NCI-H1930 (cell line): ENCODE measurements at regions not wholly inside any gene's neighbourhood (a gene's known extent, or its start where the extent isn't known, plus 50 kb on each side); places are given as distances from the start of the nearest gene placed in this dataset.
"Not testable (repeated sequence)": the region's sequence is repeated elsewhere in the genome, so short reads cannot be mapped to it uniquely, and the experiment has no call there.

ENCODE experiments used
- DNase-seq, 2 experiments: peaks; one replicate each; lab custom pipeline; 2025; lab: John Stamatoyannopoulos, UW

DNA sequence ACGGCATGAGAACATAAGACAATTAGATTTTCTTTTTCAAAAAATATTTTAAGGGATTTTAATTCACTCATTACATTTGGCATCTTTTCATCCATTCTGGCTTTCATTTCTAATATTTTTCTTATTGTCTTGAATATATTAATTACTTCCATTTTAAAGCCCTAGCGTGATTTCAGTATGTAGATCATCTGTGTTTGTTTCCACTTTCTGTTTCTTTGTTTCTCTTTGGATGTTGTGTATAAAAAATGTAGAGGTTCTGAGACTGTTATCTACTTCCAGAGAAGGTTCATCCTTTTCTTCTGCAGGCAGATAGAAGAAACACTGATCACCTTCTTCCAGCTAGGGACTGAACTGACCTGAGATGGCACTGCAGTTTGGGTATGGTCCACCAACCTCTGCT, 664.4 kb upstream of the SLC39A10 start:
- no peak for DNase-seq

DNA sequence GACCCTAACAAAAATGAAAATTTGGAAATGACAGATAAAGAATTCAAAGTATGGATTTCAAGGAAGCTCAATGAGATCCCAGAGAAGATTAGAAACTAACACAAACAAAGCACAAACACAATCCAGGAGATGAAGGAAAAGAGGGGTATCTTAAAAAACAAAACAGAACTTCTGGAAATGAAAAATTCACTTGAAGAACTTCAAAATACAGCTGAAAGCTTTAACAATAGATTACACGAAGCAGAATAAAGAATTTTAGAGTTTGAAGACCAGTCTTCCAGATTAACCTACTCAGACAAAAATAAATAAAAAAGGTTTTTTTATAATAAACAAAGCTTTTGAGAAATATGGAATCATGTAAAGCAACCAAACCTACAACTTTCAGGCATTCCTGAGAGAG, 671.8 kb upstream of the SLC39A10 start:
- DNase-seq, result no peak

DNA sequence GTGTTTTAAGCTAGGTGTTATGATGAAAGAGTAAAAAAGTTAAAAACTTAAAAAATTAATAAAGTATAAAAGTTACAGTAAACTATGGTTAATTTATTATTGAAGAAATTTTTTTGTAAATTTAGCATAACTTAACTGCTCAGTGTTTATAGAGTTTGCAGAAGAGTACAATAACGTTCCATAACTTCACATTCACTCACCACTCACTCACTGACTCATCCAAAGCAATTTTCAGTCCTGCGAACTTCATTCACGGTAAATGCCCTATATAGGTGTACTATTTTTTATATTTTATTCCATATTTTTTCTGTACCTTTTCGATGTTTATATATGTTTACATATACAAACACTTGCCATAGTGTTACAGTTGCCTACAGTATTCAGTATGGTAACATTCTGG, 694.8 kb upstream of the SLC39A10 start:
- DNase-seq, result no peak

DNA sequence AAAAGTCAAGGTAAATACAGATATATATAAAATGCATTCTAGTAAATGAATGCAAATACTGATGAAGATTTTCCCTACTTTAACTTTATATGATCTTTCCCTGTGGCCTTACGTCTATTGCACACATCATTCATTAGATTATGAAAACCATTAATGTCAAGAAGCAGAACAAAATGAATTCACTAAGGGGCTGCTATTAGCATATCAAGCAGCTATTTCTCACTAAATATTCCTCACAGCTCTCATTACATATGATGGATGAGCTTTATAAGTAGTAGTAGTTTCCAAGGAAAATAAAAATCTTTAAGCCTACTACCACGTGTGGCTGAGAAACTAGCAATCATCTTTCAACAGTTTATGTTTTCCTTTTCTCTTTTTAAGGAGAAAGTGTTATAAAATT, 702.8 kb upstream of the SLC39A10 start:
- DNase-seq, result no peak

DNA sequence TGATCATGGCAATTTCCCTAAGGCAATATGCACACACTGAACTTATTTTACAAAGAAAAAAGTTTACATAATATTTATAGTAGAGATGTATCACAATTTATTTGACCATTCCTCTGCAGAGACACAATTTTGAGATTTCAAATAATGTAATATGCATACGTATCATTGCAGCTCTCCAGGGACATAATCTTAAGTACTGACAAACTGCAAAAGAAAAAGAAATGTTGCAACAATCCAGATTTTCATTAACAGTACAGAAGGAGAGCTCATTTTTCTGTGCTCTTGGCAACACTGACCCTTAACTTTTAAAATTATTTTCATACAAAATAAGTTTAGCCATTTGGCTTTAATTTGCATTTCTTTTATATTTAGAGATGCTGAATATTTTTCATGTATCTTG, 710.2 kb upstream of the SLC39A10 start:
- DNase-seq, result no peak

DNA sequence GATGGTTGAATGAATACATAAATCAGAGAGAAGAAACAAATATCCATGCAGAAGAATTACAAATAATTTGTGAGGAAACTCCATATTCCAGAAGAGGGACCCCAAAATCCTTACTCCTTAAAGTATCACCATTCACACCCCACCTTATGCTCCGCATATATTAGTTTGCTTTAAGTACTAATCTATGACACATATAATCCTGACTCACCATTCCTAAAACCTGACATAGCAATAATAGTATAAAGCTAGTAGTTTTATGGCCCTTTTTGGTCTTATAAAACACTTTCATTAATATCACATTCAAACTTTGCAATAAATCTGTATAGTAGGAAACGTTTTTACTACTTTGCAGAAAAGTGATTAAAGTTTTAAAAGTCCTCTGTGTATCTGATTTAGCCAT, 719.0 kb upstream of the SLC39A10 start:
- no peak for DNase-seq

DNA sequence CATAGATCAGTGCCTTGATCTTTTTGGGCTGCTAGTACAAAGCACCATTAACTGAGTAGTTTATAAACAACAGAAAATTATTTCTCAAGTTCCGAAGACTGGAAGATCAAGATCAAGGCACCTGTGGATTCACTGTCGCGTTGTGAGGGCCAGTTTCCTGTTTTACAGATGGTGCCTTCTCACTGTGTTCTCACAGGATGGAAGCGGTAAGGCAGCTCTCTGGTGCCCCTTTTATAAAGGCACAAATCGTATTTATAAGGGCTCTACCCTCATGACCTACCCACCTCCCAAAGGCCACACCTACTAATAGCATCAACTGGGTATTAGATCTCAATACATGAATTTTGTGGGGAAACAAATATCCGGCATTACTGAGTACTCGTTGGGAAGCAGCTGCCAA, 729.5 kb upstream of the SLC39A10 start:
- DNase-seq, result no peak

DNA sequence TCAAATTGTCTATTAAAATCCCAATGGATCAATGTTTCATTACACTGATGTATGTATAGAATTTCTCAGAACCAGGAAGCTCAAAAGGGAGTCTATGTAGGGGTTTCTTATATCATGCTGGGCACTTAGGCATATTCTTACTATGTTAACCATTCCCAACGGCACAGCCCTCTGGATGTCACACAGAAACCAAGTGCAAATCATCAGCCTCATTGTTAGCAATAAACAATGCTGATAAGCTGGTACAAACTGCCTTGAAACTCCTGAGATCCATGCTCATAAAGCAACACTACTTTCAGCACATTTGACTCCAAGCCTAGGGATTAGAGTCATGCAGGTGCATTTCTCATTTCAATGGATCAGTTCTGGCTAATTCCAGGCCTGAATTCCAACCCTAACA, 730.2 kb upstream of the SLC39A10 start:
- DNase-seq, result no peak

DNA sequence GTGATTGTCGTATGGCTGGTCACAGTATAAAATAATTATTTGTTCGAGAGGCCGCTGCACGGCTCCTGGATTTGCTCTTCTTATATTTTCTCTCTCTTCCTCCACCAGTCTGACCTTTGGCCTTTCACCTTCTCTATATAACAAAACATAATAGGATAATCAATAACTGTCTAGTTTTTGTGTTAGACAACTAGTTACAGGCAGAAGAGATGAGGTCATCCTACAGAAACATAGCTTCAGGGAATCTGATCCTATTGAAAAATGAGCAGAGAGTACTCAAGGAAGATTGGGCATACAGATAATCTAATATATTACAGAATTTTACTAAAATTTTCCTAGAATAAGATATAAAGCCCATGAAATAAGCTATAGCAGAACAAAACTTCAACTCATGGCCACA, 731.3 kb upstream of the SLC39A10 start:
- no peak for DNase-seq

DNA sequence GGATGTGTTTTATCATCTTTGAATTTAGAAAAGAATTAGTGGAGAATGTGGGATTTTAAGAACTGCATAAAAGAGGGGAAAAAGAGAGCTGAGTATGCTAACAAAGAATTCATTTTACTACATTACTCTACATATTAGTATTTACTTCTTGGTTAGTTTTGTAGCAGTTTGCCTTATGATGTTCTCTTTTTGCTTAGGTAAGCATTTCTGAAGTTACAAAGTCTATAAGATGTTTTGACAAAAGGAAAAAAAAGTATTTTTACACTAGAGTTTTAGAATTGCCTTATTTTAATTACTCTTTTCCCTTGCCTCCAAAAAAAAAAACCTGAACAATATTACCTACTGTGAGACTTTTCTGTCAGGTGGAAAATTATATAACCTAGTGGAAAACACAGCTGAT, 739.5 kb upstream of the SLC39A10 start:
- DNase-seq, result no peak

DNA sequence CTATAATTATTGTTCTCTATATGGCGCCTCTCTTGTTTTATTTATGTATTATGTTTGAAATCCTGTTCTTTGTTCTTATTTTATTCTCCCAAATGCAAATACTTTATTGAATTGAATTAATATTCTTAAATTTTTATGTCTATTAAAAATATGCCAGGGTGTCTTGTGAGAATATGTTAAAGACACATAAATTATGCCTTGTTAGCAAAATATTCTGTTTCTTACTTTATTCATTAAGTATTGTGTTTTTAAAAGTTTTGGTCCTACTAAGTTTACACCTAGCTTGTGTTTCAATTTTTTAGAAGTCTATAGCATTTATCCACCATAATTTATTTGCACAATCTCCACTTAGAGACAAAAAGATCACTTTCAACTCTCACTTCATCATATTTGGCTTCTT, 741.5 kb upstream of the SLC39A10 start:
- no peak for DNase-seq

DNA sequence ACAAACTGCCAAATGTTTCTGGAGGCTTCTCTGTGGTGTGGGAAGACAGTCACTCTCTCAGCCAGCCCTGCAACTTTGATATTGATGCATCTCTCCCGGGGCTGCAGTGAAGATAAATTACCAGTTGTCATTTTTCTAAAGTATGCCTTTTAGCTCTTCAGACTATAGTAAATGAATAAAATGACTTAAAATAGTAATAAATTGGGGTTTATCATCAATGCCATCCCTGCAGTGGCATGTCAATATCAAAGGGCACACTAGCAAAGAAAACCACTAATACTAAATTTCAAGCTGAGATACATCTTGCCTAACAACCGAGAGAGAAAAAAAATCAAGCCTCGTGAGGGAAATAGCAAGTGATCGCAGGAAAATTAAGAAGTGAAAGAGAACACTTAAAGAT, 749.5 kb upstream of the SLC39A10 start:
- DNase-seq, result no peak

DNA sequence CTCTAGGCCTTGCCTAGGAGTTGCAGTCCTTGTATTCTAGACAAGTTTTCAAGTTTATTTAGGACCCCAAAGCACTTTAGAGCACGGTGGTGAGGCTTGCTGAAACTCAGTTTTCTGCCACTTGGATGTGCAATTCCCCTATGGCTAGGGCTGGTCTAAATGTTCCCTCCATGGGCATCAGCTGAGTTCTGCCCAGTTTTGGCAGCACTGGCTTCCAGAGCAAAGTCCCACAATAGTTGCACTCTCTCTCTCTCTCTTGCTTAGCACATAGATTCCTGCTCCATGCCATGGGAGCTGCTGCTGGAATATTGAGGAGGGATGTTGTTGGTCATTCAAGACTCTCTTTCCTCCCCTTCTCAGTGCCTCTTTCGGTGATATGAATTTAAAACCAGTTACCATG, 760.2 kb upstream of the SLC39A10 start:
- no peak for DNase-seq

DNA sequence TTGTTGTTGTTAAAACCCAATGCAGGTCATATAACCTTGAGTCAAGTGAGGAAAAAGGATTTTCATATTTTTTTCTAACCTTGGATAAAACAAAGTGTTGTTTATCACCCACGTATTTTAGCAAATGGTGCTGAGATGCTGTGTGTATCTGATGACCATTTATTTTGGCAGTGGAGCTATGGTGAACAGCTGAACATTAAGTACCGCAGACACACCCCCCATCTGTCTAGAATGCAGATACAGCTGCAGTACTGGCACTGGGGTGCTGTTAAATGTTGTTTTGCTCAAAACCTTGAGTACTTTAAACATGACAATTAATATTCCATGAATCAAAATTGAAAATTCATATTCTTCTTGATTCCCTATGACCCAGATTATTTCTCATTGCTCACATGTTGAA, 773.3 kb upstream of the SLC39A10 start:
- DNase-seq, result no peak

DNA sequence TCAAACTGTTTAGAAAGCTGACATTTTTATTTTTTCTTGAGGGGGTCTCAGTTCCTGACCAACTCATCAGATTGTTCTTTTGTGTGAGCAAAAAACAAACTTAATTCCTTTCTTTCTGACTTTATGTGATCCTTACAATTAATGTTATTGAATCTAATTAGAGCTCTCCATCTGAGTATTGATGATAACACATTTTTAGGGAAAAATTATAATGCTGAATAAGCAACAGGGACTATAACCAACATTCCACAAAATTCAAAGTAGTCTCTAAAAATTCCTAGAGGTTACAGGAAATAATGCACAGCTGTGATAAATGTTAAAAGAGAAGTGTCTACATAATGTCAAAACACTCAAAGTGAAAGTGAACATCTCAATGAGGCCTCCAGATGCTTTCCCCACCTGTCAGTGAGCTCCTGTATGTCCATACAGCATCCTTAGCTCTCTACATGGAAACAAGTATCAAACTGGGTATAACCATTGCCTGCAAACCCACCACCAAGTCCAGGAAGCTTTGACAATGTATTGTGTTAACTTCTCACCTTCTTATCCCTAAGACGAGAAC, 786.0 kb upstream of the SLC39A10 start:
- DNase-seq, result no peak

DNA sequence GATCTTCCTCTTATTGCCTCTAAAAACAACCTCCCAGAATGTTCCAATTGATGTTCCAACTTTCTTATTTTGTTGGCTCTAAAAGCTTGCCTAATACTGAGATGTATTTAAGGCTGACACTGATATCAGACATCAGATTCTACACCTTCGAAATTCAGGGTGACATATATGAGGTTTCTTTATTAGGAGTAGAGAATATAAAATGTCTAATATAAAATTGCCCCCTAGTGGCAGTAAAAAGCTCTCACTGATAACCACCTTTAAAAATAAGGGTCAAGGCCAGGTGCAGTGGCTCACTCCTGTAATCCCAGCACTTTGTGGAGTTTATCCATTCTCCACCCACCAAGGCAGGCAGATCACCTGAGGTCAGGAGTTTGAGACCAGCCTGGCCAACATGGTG, 789.7 kb upstream of the SLC39A10 start:
- no peak for DNase-seq

DNA sequence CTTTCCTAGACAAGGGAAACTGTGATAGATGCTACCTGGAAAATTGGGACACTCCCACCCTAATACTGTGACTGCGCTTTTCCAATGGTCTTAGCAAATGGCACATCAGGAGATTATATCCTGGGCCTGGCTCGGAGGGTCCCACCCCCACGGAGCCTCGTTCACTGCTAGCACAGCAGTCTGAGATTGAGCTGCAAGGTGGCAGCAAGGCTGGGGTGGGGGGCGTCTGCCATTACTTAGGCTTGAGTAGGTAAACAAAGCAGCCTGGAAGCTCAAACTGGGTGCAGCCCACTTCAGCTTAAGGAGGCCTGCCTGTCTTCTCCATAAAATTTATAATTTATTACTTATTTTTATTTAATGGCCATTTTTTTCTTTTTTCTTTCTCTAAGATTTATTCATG, 802.1 kb upstream of the SLC39A10 start:
- DNase-seq, result no peak

DNA sequence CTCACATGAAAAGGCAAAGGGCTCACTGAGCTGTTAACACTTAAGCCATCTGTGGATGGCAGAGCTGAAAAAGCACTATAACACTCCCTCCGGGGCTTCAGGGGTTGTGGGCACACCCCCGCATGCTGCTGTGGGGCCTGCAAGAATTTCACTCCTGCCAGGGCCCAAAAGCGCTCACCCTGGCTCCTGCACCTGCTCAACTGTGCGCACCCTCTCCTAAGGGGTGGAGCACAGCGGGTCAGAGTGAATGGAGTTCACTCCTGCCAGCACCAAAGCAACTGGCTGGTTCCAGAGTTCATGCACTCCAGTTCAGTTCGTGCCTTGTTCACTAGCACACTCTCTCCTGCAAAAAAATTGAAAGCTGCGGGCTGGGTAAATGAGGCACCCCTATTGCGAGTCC, 814.2 kb upstream of the SLC39A10 start:
- no peak for DNase-seq

DNA sequence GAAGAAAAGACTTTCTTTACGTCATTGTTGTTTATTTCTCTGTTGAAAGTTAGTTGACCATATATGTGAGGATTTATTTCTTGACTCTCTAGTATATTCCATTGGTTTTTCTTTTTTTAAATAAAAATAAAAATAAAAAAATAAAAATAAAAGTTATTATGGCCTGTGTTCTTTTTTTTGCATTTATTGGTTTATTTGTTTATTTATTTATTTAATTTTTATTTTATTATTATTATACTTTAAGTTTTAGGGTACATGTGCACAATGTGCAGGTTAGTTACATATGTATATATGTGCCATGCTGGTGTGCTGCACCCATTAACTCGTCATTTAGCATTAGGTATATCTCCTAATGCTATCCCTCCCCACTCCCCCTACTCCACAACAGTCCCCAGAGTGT, 822.7 kb upstream of the SLC39A10 start:
- DNase-seq, result not testable (repeated sequence)

DNA sequence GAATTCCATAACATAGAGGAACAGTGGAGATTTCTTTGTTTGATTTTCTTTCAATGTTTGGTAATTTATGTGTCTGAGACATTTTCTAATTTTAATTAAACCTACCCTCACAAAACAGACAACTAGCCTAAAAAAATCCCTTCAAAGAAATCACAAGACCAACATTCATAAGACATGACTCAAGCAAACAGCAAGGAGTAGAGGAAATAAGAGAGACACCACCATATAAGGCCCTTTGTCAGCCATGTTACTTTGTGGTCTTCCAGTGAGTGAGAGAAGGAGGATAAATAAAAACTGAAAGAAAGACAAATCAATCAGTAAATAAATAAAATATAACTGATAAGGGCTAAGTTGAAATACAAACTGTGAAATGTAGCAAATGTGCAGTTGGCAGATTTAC, 830.8 kb upstream of the SLC39A10 start:
- no peak for DNase-seq

DNA sequence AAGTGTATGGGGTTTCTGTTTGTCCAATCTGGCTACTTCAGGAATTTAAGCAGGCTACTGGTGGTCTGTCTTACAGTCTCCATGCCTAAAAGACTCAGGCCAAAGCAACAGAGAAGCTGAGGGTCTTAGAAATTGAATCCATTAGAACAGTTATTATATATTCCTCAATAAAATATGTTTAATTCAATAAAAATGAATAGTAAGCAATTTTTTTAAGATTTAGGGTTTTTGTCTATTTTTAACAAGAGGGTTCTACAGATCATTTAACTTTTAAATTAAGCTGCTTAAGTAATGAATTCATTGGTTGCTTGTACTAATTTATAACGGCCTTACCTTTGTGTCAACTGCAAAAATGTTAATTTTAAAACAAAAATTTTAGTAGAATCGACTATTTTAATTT, 832.6 kb upstream of the SLC39A10 start:
- no peak for DNase-seq

DNA sequence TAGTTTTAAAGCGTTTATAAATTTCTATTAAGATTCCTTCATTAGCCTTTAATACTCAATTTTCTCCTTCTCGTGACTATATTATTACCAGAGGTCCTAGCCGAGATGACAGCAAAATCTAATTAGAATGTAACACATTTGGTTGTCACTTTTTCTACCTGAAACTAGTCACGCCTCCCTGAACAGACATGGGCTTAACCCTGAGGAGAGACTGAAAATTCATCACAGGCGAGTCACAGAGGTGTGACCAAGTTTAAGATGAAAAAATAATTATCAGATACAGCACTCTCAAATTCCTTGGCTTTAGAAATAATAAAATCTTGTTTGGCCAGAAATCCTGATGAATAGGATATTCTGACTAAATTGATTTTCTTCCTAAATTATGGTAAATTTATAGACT, 834.4 kb upstream of the SLC39A10 start:
- no peak for DNase-seq

DNA sequence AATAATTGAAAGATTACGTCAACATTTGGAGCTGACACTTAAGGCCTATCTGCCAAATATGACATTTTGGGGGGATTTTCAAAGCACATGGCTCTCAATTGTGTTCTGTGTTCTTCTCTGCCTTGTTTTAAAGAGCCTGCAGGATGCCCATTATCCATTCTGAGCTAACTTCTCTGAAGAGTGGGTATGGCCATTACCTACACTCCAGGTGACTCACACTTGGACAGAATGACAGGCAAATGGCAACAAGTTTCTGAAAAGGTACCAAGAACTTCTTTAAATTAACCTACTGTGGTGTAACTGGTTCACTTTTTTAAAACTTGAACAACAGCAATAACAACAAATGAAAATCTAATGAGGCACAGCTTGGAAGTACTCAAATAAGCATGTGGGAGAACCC, 834.9 kb upstream of the SLC39A10 start:
- no peak for DNase-seq

DNA sequence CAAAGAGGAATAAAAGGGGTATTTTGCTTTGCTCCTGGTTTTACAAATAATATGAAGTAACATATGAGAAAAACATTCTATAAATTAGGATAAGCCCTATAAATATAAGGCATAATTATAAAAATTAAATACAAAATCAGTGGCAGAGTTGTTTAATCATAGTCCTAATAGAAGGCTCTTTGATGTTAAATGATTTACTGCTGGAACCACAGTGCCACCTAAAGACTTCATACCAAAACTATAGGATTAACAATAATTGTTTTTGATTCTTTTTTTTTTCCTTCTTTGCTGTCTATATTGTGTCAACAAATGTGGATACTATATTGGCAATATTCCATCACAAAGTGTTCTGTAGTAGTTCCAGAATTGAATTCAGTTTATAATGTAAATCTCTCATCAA, 837.7 kb upstream of the SLC39A10 start:
- no peak for DNase-seq

DNA sequence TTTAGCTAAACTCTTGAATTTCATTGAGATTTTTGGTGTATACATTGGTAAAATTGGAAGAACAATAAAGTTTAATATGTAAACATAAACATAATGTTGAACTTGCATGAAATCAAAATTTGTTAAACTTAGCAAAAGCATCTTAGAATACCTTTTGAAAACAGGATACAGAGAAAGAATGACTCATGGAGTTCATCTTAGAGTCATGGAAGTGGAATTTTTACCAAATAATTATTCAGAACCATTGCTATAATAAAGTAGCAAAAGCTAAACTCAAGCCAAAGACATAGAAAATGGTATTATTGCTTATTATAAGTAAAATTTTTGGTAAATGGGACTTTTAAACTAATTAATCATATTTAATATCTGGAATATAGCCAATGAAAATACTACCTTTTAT, 841.6 kb upstream of the SLC39A10 start:
- DNase-seq, result no peak
